LNCaP clone FGC (cell line): ENCODE measurements at regions not wholly inside any gene's neighbourhood (a gene's known extent, or its start where the extent isn't known, plus 50 kb on each side); places are given as distances from the start of the nearest gene placed in this dataset.

Experiments
- DNase-seq: peaks from one replicate; pipeline ENCODE4 v3.0.0-alpha.2; 2011; ENCODE audit warnings: low read depth
- H3K4me3 ChIP-seq: 2 replicates; pipeline ENCODE4 v1.5.1; 2011; ENCODE audit warnings: mild to moderate bottlenecking, low read depth, low read length, control low read depth
- CTCF ChIP-seq: IDR thresholded peaks from 2 replicates; pipeline ENCODE4 v1.5.1; 2012; ENCODE audit warnings: mild to moderate bottlenecking; ENCODE audit not compliant: control insufficient read depth, insufficient read depth; ENCODE audit errors: extremely low read depth

- no peak overlapping the region for H3K4me3 ChIP-seq
- no peak for TF ChIP-seq CTCF
- no peak for DNase-seq
Observed at GRCh38 chr10:43971306-43971705, 322.6 kb upstream of the ZNF32 start.

GRCh38 chr10:43970717-43971116 is 322.0 kb upstream of the ZNF32 start:
- no peak overlapping the region for H3K4me3 ChIP-seq
- DNase-seq = no peak
- TF ChIP-seq CTCF = no peak

- no peak overlapping the region for H3K4me3 ChIP-seq
- no peak for TF ChIP-seq CTCF
- DNase-seq = no peak
Observed at GRCh38 chr10:43970018-43970698, 321.5 kb upstream of the ZNF32 start.

GRCh38 chr10:43969506-43969905 is 320.8 kb upstream of the ZNF32 start:
- no peak overlapping the region for H3K4me3 ChIP-seq
- no peak for TF ChIP-seq CTCF
- DNase-seq = no peak

- H3K4me3 ChIP-seq = no peak overlapping the region
- TF ChIP-seq CTCF = no peak
- DNase-seq = no peak
Observed at GRCh38 chr10:43968961-43969360, 320.3 kb upstream of the ZNF32 start.

GRCh38 chr10:43968076-43968475 is 319.4 kb upstream of the ZNF32 start:
- H3K4me3 ChIP-seq = no peak overlapping the region
- no peak for TF ChIP-seq CTCF
- no peak for DNase-seq

- no peak overlapping the region for H3K4me3 ChIP-seq
- no peak for DNase-seq
- no peak for TF ChIP-seq CTCF
Observed at GRCh38 chr10:43966571-43966965, 317.9 kb upstream of the ZNF32 start.
